ENCODE measurements at regions not wholly inside any gene's neighbourhood (a gene's known extent, or its start where the extent isn't known, plus 50 kb on each side); places are given as distances from the start of the nearest gene placed in this dataset.

- TF ChIP-seq NFIC (IDR thresholded peaks at IDR 0.05; ENCODE audit: low read length): no peak
- no peak for TF ChIP-seq EZH2 (conservative IDR thresholded peaks at IDR 0.05; ENCODE audit: low read depth, low read length)
- no peak for TF ChIP-seq MTA3 (CRISPR knock-in tag; IDR thresholded peaks at IDR 0.05)
- no peak for TF ChIP-seq MXI1 (IDR thresholded peaks at IDR 0.05; ENCODE audit: borderline replicate concordance, low read depth, low read length)
- TF ChIP-seq HOXA7 (CRISPR knock-in tag; IDR thresholded peaks at IDR 0.05): no peak
Observed at GRCh38 chr1:56189454-56189853, 389.9 kb downstream of the PLPP3 start.
